Spleen (tissue), 7 donors: ENCODE measurements at regions not wholly inside any gene's neighbourhood (a gene's known extent, or its start where the extent isn't known, plus 50 kb on each side); places are given as distances from the start of the nearest gene placed in this dataset.

Experiments used
- CTCF ChIP-seq, 11 experiments: fragments of 200-600 bp in 7 of 11; fragments of 450-650 bp in 4 of 11; sonication (generic) in 4 of 11; IDR thresholded peaks in 8 of 11; conservative IDR thresholded peaks in 3 of 11; 1 replicate in 7 of 11; 2 replicates in 4 of 11; pipeline versions ENCODE4 v1.4.0 to v1.8.0; 2016 to 2021; ENCODE audit warnings: antibody characterized with exemption in 11 of 11, inconsistent platforms in 4 of 11, mild to moderate bottlenecking in 1 of 11
- POLR2A ChIP-seq, 3 donors: fragments of 450-650 bp; IDR thresholded peaks; one replicate each; pipeline ENCODE4 v1.5.1; 2017; ENCODE audit warnings: antibody characterized with exemption in 3 of 3, mild to moderate bottlenecking in 1 of 3
- donor health status: DM: no; HTN: no; CAD: no; lungs with moderate emphysema.
- donor health status: DM: no; HTN: no; CAD: no.
- donor health status: DM: no; HTN: no; CAD: no.

GRCh38 chr11:121967131-121967704 is 148.8 kb downstream of the BLID start:
- TF ChIP-seq CTCF (IDR thresholded peaks at IDR 0.05 in 8 of 11, conservative IDR thresholded peaks at IDR 0.05 in 3 of 11): no peak
- TF ChIP-seq POLR2A (IDR thresholded peaks at IDR 0.05): no peak
